ENCODE measurements at regions not wholly inside any gene's neighbourhood (a gene's known extent, or its start where the extent isn't known, plus 50 kb on each side); places are given as distances from the start of the nearest gene placed in this dataset.
"Not testable (repeated sequence)": the region's sequence is repeated elsewhere in the genome, so short reads cannot be mapped to it uniquely, and the experiment has no call there.

GRCh38 chr2:111586014-111586413, 298.0 kb downstream of the ANAPC1 start:
- not testable (repeated sequence) for TF ChIP-seq POLR2A (IDR thresholded peaks at IDR 0.05); CTCF (IDR thresholded peaks at IDR 0.05); POLR2AphosphoS5 (IDR thresholded peaks at IDR 0.05); EP300 (IDR thresholded peaks at IDR 0.05; ENCODE audit: low read depth)
